CD14-positive monocyte (primary cell): ENCODE measurements at regions not wholly inside any gene's neighbourhood (a gene's known extent, or its start where the extent isn't known, plus 50 kb on each side); places are given as distances from the start of the nearest gene placed in this dataset.

Source experiments
- DNase-seq, 3 donors: peaks; one replicate each; pipeline ENCODE4 v3.0.0-alpha.2; 2011 to 2022
- H2AFZ ChIP-seq: 2 replicates; pipeline ENCODE4 v1.6.0; 2012; ENCODE audit warnings: mild to moderate bottlenecking, low read depth, low read length, inconsistent platforms; ENCODE audit not compliant: insufficient read depth, poor library complexity, severe bottlenecking
- H3K27ac ChIP-seq, 2 donors: 1 replicate in 1 of 2; 2 replicates in 1 of 2; pipeline ENCODE4 v1.5.1; 2012 to 2013; ENCODE audit warnings: low read length in 2 of 2, control low read depth in 1 of 2, inconsistent platforms in 1 of 2, low read depth in 1 of 2, mild to moderate bottlenecking in 1 of 2
- H3K27me3 ChIP-seq, 2 donors: one replicate each; pipeline versions ENCODE4 v1.6.0 to v1.6.1; 2011 to 2013; ENCODE audit warnings: low read length in 2 of 2; ENCODE audit not compliant: control insufficient read depth in 2 of 2, insufficient read depth in 2 of 2
- H3K36me3 ChIP-seq, 2 donors: replicated peaks in 1 of 2; 1 replicate in 1 of 2; 2 replicates in 1 of 2; pipeline versions ENCODE4 v1.5.1 to v1.6.1; 2012 to 2013; ENCODE audit warnings: low read length in 2 of 2, control low read depth in 1 of 2, inconsistent platforms in 1 of 2, mild to moderate bottlenecking in 1 of 2; ENCODE audit not compliant: insufficient read depth in 2 of 2, control insufficient read depth in 1 of 2
- H3K4me1 ChIP-seq, 2 donors: 1 replicate in 1 of 2; 2 replicates in 1 of 2; pipeline versions ENCODE4 v1.5.1 to v1.6.1; 2012 to 2013; ENCODE audit warnings: low read length in 2 of 2, control low read depth in 1 of 2, inconsistent platforms in 1 of 2, mild to moderate bottlenecking in 1 of 2, moderate library complexity in 1 of 2; ENCODE audit not compliant: insufficient read depth in 2 of 2, control insufficient read depth in 1 of 2
- H3K4me2 ChIP-seq: replicated peaks from 2 replicates; pipeline ENCODE3; 2012; ENCODE audit warnings: low read length, moderate library complexity, mild to moderate bottlenecking; ENCODE audit not compliant: poor library complexity, severe bottlenecking; ENCODE audit errors: extremely low read depth
- H3K4me3 ChIP-seq, 3 experiments: fragments of 200-600 bp in 1 of 3; sonication (generic) in 1 of 3; replicated peaks in 1 of 3; 1 replicate in 2 of 3; 2 replicates in 1 of 3; pipeline ENCODE4 v1.5.1; 2011 to 2013; ENCODE audit warnings: low read length in 3 of 3, mild to moderate bottlenecking in 3 of 3, control low read depth in 2 of 3, low read depth in 2 of 3, inconsistent platforms in 1 of 3, moderate library complexity in 1 of 3
- H3K79me2 ChIP-seq: 2 replicates; pipeline ENCODE4 v1.6.0; 2012; ENCODE audit warnings: mild to moderate bottlenecking, control low read depth, inconsistent platforms, low read length, moderate library complexity; ENCODE audit not compliant: insufficient read depth
- H3K9ac ChIP-seq: 2 replicates; pipeline ENCODE4 v1.6.0; 2017; ENCODE audit warnings: low read length, mild to moderate bottlenecking; ENCODE audit not compliant: insufficient read depth, poor library complexity, severe bottlenecking
- H3K9me3 ChIP-seq, 2 donors: replicated peaks in 1 of 2; 1 replicate in 1 of 2; 2 replicates in 1 of 2; pipeline versions ENCODE4 v1.5.1 to v1.6.1; 2012 to 2013; ENCODE audit warnings: low read length in 2 of 2, control low read depth in 1 of 2; ENCODE audit not compliant: control insufficient read depth in 1 of 2, insufficient read depth in 1 of 2
- H4K20me1 ChIP-seq: 2 replicates; pipeline ENCODE4 v1.6.0; 2012; ENCODE audit warnings: mild to moderate bottlenecking, low read length, control low read depth, moderate library complexity; ENCODE audit not compliant: insufficient read depth
- H3K27ac Mint-ChIP-seq, 7 donors: one replicate each; pipeline ENCODE4 v1.8.0; 2020; ENCODE audit warnings: mild to moderate bottlenecking in 7 of 7, mixed read lengths in 7 of 7, moderate library complexity in 6 of 7, inconsistent platforms in 2 of 7
- H3K27me3 Mint-ChIP-seq, 3 donors: one replicate each; pipeline ENCODE4 v1.8.0; 2021 to 2022; ENCODE audit warnings: low read depth in 3 of 3, mild to moderate bottlenecking in 3 of 3, mixed read lengths in 3 of 3, moderate library complexity in 3 of 3, inconsistent platforms in 1 of 3
- H3K36me3 Mint-ChIP-seq, 2 donors: one replicate each; pipeline ENCODE4 v1.8.0; 2020; ENCODE audit warnings: mixed read lengths in 2 of 2, inconsistent platforms in 1 of 2, mild to moderate bottlenecking in 1 of 2
- H3K4me1 Mint-ChIP-seq: one replicate; pipeline ENCODE4 v1.8.0; 2020; ENCODE audit warnings: mild to moderate bottlenecking, mixed read lengths
- H3K4me3 Mint-ChIP-seq, 2 donors: one replicate each; pipeline ENCODE4 v1.8.0; 2020; ENCODE audit warnings: mild to moderate bottlenecking in 2 of 2, mixed read lengths in 2 of 2, moderate library complexity in 1 of 2
- H3K9me3 Mint-ChIP-seq, 7 donors: one replicate each; pipeline ENCODE4 v1.8.0; 2020 to 2022; ENCODE audit warnings: mixed read lengths in 7 of 7, mild to moderate bottlenecking in 6 of 7, moderate library complexity in 6 of 7, inconsistent platforms in 2 of 7
- WGBS: methylation state at CpG from one replicate; pipeline ENCODE4 v1.1.5; 2013; ENCODE audit warnings: missing lambda C conversion rate; ENCODE audit not compliant: insufficient coverage; 5-methylcytosine and 5-hydroxymethylcytosine counted together
- intact Hi-C, 2 donors: fragments of 100-400 bp; cut with micrococcal nuclease; formaldehyde crosslinking; loops; one replicate each; pipeline versions ENCODE4 v1.15.0 to v1.15.1; 2023
- TF ChIP-seq, protein P1 (sequence below): fragments of 200-600 bp; IDR thresholded peaks from one replicate; pipeline ENCODE4 v1.8.0; 2022; ENCODE audit warnings: antibody characterized with exemption, mild to moderate bottlenecking

DNA sequence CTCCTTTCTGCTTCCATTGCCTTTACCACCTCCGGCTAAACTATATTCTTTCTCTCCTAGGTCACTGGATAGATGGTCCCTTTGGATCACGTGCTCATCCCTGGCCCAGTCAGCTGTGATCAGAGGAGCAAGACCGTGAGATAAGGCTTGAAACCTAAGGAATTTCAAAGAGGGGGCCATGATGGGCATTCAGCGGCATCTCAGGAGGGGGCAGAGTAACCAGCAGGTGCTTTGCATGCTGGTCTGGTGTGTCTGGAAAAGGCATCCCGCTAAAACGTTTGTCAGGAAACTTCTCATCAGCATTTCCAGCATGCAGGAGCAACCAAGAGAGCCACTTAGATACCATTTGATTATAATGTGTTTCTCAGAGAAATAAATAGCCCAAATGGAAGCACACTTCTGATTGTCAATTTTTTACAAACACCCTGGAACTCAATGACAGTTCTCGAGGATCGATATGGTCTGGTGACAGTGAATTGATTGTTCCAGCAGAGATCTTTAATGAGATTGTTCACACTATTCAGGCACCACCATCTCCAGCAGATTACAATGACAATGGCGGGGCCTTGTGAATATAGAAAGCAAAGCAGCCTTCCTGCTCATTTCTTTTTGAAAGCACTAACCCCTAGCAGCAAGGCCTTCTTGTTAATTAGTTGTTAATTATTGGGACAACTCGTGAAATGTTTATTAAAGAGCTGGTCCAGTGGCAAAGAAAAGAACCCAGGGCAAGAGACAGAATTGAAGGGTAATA lies 327.1 kb downstream of the PTTG2 start:
- DNase-seq = no peak
- no peaks in the 10 kb centered on the region for H3K4me1 ChIP-seq
- no peaks in the 10 kb centered on the region for H3K27me3 ChIP-seq
- Mint-ChIP-seq H3K9me3 (peaks cover 0 to 4% (median 0%) of the 10 kb centered on the region in 7 donors), H3K4me3 (no peak overlapping the region), H3K27ac (no peak overlapping the region), H3K4me1 (peaks cover 5% of the 10 kb centered on the region), H3K36me3 (no peaks in the 10 kb centered on the region), H3K27me3 (peaks cover 0 to 4% (median 2%) of the 10 kb centered on the region in 3 donors)
- no peak overlapping the region for H3K4me2 ChIP-seq
- H3K9me3 ChIP-seq = peaks cover 0 to under 1% of the 10 kb centered on the region in 2 donors
- intact Hi-C loops = no loop called here
- H3K36me3 ChIP-seq = no peaks in the 10 kb centered on the region
- no peaks in the 10 kb centered on the region for H4K20me1 ChIP-seq
- H3K9ac ChIP-seq = no peak overlapping the region
- 96% methylated on average over 3 of the region's 10 CpGs for WGBS
- TF ChIP-seq, protein P1, sequence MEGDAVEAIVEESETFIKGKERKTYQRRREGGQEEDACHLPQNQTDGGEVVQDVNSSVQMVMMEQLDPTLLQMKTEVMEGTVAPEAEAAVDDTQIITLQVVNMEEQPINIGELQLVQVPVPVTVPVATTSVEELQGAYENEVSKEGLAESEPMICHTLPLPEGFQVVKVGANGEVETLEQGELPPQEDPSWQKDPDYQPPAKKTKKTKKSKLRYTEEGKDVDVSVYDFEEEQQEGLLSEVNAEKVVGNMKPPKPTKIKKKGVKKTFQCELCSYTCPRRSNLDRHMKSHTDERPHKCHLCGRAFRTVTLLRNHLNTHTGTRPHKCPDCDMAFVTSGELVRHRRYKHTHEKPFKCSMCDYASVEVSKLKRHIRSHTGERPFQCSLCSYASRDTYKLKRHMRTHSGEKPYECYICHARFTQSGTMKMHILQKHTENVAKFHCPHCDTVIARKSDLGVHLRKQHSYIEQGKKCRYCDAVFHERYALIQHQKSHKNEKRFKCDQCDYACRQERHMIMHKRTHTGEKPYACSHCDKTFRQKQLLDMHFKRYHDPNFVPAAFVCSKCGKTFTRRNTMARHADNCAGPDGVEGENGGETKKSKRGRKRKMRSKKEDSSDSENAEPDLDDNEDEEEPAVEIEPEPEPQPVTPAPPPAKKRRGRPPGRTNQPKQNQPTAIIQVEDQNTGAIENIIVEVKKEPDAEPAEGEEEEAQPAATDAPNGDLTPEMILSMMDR = no peak
- no peak overlapping the region for H2AFZ ChIP-seq
- no peaks in the 10 kb centered on the region for H3K79me2 ChIP-seq
- H3K27ac ChIP-seq = no peak overlapping the region
- H3K4me3 ChIP-seq = no peak overlapping the region

DNA sequence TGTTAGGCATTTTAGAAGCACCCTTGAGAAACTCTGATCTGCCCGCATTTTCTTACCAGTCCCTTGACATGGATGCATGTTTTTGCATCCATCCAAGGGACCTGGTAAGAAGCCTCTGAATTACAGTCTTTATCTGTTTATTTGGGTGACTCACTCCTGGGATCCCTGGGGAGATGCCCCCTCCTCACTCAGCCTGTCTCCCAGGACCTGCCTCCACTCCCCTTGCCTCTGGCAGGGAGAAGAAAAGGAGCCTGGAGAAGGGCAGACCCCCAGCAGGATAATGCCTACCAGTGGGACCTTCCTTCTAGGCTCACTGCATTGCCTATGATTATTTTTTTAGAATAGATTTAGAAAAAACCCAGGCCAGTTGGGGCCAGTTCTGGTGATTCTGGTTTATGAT lies 329.4 kb downstream of the PTTG2 start:
- DNase-seq = no peak
- H3K9ac ChIP-seq = no peak overlapping the region
- intact Hi-C loops = no loop called here
- peaks cover 0 to 17% of the 10 kb centered on the region in 2 donors for H3K9me3 ChIP-seq
- no peak overlapping the region for H3K27ac ChIP-seq
- H3K4me1 ChIP-seq = no peaks in the 10 kb centered on the region
- Mint-ChIP-seq H3K27me3 (peaks cover 0 to 4% (median 2%) of the 10 kb centered on the region in 3 donors), H3K4me3 (no peak overlapping the region), H3K4me1 (peaks cover 1% of the 10 kb centered on the region), H3K27ac (no peak overlapping the region), H3K36me3 (no peaks in the 10 kb centered on the region), H3K9me3 (peaks cover 7 to 17% (median 12%) of the 10 kb centered on the region in 7 donors)
- no peaks in the 10 kb centered on the region for H3K36me3 ChIP-seq
- H3K4me2 ChIP-seq = no peak overlapping the region
- H3K79me2 ChIP-seq = no peaks in the 10 kb centered on the region
- no peaks in the 10 kb centered on the region for H4K20me1 ChIP-seq
- H3K27me3 ChIP-seq = no peaks in the 10 kb centered on the region
- no CpG with 5 or more reads among the region's 1 CpG for WGBS
- H2AFZ ChIP-seq = no peak overlapping the region
- H3K4me3 ChIP-seq = no peak overlapping the region
- TF ChIP-seq, protein P1 = no peak
